Fibroblast of skin of abdomen (primary cell): ENCODE measurements at regions not wholly inside any gene's neighbourhood (a gene's known extent, or its start where the extent isn't known, plus 50 kb on each side); places are given as distances from the start of the nearest gene placed in this dataset.

Experiments
- DNase-seq: peaks from one replicate; pipeline ENCODE4 v3.0.0-alpha.2; 2013

GRCh38 chr14:29463727-29464395 lies 463.8 kb downstream of the PRKD1 start:
- DNase-seq = no peak

GRCh38 chr14:29465095-29465494 lies 462.6 kb downstream of the PRKD1 start:
- no peak for DNase-seq

DNA sequence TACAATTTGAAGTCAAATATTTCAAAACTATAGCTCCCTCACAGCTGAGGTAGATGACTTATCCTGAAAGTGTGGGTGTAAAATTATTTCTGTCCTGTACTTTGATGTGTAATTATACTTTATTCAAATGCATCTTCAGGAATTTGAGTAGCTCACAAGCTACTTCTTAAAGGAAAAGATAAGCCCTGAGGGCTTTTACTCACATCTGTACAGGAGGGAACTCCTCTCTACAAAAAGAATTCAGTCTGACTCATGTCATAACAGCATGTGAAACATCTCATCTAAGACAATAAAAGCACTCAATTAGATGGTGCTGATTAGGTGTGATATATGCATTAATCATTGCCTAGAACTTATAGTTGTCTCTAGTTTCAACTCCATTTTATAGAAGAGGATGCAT lies 452.0 kb downstream of the PRKD1 start:
- no peak for DNase-seq

DNA sequence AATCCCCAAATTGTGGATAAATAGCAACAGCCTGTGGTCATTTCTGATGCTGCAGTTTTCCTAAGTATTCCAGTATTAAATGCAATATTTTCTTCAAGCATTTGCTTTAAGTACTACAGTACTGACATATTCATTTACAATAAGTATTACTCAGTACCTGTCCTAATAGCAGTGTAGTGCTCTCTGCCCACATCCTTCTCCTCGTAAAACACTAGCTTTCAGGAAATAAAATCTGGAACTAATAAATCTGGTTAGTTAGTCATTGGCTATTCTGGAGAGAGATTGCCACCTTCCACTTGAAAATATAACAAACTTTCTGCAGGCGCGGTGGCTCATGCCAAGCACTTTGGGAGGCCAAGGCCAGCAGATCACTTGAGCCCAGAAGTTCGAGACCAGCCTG lies 441.5 kb downstream of the PRKD1 start:
- DNase-seq = peak; percentile 1

DNA sequence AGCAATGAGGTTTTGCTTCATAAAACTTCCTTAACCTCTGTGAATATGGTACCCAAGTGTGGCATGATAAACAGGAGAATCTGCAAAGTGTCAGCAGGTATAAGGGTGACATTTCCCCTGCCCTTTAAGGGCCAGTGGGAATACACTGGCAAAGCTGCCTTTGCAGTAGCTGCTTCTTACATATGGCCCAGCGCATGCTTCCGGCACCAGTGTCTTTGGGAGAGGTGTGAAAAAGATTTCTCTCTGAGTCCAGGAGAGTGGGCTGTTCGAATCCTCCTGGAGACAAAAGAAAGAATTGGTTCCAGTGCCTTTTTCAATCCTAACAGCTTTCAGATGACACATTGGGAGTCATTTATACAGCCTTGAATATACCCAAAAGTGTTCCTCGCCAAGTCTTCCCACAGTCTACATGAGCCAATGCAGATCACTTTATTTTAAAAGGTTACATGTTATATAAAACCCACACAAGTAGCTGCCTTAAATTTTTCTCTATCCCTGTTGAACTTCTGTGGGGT lies 437.7 kb downstream of the PRKD1 start:
- no peak for DNase-seq

DNA sequence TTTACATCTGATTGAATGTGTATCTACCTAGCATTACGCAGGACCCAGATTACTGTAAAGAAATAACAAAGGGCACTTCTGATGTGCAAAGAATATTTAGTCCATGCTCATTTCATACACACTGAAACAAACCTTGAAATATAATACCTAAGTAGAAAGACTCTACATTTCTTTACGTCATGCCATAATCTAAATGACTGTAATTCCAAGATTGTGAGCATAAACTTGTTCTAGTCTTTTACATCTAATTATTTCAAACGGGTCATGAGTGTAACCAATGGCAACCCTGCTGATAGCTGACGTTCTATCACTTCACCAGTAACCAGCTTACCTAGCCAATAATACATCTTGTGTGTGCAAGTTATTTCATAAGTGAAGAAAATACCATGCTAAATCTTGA lies 433.8 kb downstream of the PRKD1 start:
- no peak for DNase-seq

DNA sequence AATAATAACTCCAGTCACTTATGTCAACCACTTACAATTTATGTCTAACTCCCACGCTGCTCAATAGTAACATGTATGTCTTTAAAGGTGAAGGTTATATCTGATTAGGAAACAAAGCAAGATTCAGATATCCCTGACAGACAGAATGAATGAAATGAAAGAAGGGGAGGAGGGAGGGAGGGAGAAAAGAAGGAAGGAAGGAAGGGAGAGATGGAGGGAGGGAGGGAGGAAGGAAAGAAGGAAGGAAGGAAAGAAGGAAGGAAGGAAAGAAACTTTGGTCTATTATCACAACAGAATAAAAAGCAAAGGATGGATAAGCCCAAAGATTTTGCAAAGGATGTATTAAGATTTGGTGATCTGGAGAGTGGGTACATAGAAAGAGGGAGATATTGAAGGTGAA lies 433.3 kb downstream of the PRKD1 start:
- DNase-seq = no peak

DNA sequence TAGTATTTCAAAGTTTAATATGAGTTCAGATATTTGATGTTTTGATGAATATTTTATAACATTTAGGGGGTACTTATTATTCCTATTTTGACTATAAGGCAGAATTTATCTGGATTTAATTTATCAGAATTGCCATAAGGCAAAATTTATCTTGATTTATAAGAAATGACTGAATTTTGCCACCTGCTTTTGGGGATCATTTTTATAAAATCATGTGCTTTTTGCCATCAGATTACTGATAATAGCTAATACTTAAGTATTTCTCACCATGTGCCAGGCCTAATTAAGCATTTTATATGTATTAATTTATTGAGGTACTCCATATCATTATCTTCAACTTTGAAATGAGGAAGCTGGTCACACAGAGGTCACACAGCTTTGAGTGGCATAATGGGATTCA lies 423.7 kb downstream of the PRKD1 start:
- no peak for DNase-seq

GRCh38 chr14:29518335-29518734 lies 409.3 kb downstream of the PRKD1 start:
- peak; percentile 2 for DNase-seq

DNA sequence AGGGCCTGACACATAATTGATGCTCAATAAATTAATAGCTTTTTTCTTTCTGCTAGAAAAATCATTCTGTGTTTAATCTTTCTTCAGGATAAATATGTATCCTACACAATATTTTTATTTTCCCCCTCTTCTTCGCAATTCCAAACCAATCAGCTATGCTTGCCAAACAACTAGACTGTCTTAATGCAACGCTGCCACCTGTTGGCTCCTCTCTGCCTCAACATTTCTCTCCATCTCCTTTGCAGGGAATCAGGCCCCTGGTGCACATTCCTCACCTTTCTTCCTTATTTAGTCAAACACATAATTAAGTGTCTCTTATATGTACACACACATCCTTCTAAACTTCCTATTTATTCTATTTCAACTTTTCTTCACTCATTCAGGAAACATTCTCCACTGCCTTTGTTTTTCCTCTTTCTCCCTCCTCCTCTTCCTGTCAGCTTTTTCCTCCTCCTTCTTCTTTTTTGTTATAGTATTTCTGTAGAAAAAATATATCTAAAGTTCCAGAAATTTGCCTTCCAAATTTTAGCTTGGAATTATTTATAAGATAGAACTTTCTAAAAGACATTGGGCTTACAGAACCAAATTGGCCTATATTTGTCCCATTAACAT lies 406.0 kb downstream of the PRKD1 start:
- DNase-seq = no peak
